ENCODE measurements at regions not wholly inside any gene's neighbourhood (a gene's known extent, or its start where the extent isn't known, plus 50 kb on each side); places are given as distances from the start of the nearest gene placed in this dataset.
"Not testable (repeated sequence)": the region's sequence is repeated elsewhere in the genome, so short reads cannot be mapped to it uniquely, and the experiment has no call there.

DNA sequence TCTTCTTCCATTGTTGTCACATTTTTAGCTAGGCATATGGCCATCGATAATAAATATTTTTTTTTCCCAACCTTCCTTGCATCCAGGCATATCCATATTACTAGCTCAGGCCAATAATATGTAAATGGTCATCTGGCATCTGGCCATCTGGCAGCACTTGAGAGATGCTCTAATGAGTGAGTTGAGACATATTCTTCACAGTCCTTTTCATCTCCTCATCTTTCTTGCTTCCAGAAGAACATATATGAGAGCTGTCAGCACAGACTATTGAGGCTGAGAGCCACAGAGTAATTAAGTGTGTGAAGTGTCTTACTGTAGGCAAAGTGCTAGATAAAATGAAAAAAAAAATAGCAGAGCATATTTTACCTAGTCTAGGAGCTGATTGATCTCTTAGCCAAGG is 628.4 kb upstream of the TMPRSS15 start:
- DNase-seq (ENCODE audit: low read depth in 2 of 3, low spot score in 2 of 3): no peak

DNA sequence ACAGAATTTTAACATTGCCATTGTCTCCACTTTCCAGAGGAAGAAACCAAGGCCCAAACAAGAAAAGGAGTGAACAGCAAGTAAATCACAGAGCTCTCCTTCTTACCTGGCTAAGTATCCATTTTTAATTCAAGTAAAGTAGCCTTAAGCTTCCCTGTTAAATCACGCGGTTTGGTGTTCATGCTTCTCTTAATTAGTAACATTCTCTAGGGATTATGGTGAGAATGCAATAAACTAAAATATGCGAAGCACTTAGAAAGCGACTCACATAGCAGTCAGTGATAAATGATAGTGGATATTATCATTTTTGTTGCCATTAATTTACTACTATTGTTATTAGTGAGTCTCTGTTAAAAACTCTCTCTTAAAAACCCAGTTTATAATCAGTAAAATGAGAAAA is 630.5 kb upstream of the TMPRSS15 start:
- no peak for DNase-seq (ENCODE audit: low read depth in 2 of 3, low spot score in 2 of 3)

DNA sequence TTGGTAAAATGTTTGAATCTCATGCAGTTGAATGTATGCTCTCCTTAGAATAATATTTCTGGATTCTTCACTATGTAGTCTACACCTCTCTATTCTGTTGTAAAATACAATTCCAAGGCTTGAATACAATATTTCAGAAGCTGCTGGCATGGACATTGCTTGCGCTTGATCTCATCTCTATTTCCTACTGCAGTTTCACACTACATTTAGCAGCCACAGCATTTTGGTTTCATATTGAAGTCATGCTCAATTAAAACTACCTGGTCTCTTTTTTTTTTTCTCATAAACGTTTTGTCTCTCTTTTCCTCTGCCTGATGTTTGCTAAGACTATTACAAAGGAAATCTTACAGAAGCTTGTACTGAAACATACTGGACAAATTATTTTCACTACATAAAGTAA is 631.0 kb upstream of the TMPRSS15 start:
- no peak for DNase-seq (ENCODE audit: low read depth in 2 of 3, low spot score in 2 of 3)

DNA sequence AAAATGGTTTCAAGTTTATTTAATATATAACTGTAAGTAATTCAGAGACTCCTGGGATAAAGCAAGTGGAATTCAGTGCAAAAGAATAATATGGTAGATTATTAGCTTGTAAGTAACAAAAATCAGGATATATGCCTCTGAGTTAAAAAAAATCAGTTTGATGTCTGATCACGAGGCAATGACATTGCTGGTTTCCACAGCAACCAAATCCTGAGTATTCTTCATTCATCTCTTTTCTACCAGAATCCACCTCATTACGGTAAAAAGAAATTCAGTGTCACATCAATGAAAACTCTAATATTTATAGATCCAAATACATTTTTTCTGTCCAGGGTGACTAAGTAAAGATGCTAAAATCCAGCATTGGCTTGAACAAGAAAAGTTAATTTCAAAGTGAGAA is 642.3 kb upstream of the TMPRSS15 start:
- DNase-seq (ENCODE audit: low read depth in 2 of 3, low spot score in 2 of 3): no peak

DNA sequence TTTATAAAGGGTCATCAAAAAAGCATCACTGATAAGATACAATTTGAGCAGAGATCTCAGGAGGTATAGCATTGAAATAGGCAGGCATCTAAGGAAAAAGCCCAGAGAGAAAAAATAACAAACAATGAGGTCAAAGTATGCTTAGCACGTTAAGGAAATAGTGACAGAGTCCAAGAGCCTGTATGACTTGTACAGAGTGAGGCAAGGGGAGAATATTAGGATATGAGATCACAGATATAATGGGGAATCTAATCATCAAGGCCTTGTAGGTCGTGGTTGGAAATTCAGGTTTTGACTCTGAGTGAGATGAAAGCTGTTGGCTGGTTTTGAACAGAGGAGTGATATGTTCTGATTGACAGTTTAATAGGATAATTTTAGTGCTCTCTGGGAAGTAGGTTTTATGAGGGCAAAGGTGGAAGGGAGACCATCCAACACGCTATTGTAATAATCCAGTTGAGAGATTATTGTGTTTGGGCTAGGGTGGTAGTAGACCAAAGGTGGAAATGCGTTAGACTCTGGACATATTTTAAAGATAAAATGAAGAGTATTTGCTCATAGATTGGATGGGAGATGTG is 644.6 kb upstream of the TMPRSS15 start:
- DNase-seq (ENCODE audit: low read depth in 2 of 3, low spot score in 2 of 3): no peak

DNA sequence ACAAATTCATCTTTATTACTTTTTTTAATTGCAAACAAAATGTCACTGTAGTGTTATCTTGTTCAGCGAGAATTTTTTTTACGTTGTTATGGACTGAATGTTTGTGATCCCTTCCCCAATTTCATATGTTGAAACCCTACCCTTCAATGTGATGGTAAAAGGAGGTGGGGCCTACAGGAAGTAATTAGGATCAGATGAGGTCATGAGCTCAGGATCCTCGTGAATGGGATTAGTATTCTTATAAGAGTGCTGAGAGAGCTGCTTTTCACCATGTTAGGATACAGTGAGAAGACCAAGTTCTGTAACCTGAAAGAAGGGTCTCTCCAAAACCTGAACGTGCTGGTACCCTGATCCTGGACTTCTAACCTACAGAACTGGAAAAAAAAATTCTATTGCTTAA is 646.0 kb upstream of the TMPRSS15 start:
- DNase-seq (ENCODE audit: low read depth in 2 of 3, low spot score in 2 of 3): no peak

DNA sequence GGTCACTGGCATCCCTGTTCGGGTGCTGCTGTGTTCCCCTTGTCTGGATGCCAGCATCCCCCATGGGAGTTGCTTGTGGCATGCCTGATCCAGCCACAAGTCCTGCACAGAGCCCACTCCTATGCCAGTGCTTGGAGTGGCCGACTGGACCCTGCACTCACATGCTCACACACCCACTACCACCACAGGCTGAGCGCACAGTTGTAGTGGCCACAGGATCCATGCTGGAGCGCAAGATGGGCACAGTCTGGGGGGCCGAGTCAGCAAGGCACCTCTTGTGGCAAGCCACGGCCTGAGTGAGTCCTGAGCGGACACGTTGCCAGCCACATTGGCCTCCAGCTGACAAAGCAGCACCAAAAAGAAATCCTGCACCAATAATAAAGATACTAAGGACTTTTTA is 661.6 kb upstream of the TMPRSS15 start:
- DNase-seq (ENCODE audit: low read depth in 2 of 3, low spot score in 2 of 3): no peak

DNA sequence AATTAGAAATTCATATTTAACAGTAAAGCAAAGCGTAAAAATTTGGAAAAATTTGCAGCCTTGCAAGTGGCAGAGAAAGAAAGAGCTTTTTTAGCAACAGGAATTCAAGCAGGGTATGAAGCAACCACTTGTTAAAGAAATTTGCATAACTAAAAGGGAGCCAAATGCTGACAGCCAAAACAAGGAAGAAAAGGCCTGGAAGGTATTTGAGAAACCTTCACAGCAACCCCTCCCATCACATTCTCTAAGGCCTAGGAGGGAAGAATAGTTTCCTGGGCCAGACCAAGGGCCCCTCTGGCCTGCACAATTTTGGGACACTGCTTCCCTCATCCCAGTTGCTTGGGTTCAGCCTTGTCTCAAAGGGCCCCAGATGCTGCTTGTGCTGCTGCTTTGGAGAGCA is 672.4 kb upstream of the TMPRSS15 start:
- DNase-seq (ENCODE audit: low read depth in 2 of 3, low spot score in 2 of 3): no peak

DNA sequence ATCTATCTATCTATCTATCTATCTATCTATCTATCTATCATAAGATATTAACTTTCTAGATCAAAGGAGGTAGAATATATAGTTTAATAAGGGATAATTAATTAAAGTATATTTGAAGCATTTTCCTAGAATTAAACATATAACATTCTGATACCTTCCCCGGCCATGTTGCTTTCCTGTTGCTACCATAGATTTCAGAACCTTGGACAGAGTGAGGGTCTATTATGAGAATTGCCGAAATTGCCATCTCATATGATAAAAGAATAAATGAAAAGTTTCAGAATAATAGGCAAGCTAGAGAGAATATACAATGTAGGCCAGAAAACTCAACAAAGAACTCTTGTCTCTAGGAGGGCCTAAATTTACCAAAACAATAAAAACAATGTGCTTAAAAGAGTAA is 706.1 kb upstream of the TMPRSS15 start:
- DNase-seq (ENCODE audit: low read depth in 2 of 3, low spot score in 2 of 3): no peak

DNA sequence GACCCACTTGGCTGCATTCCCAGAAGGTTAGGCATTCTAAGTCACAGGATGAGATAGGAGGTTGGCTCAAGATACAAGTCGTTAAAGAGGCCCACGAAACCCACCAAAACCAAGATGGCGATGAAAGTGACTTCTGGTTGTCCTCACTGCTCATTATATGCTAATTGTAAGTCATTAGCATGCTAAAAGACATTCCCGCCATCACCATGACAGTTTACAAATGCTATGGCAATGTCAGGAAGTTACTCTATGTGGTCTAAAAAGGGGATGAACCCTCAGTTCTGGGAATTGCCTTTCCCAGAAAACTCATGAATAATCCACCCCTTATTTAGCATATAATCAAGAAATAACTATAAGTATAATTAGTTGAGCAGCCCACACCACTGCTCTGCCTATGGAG is 715.7 kb upstream of the TMPRSS15 start:
- DNase-seq (ENCODE audit: low read depth in 2 of 3, low spot score in 2 of 3): not testable (repeated sequence)

DNA sequence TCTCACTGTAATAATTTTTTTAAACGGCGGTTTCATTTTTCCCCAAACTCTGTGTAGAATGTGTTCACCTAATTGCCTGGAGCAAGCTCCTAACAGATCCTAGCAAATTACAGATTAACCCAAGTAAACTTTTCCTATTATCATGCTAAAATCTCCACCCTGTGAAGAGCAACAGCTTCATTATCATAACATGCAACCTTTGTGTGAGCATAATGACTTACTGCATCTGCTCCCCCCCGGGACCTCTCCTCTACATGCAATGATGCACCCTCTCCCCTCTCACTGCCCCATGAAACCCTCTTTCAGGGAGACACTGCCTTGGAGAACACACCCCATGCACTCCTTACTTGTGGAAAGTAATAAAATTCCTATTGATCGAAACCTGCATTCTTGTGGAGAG is 717.0 kb upstream of the TMPRSS15 start:
- no peak for DNase-seq (ENCODE audit: low read depth in 2 of 3, low spot score in 2 of 3)

DNA sequence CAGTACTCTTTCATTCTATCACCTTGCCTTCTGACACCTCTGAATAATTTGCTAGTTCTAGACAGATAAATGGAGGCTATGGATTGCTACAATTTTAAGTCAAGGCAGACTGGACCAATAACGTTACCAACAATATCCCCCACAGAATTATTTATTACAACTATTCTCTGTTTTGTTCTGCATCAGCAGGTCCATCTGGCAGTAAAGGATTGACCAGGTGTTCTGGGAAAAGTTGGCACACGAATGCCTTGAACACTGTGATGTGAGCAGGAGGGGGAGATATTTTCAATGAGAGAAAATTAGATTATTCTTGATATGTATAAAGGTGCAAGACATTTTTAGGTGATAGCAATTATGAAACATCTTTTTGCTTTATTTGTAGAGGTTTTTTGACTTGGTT is 718.8 kb upstream of the TMPRSS15 start:
- DNase-seq (ENCODE audit: low read depth in 2 of 3, low spot score in 2 of 3): no peak

DNA sequence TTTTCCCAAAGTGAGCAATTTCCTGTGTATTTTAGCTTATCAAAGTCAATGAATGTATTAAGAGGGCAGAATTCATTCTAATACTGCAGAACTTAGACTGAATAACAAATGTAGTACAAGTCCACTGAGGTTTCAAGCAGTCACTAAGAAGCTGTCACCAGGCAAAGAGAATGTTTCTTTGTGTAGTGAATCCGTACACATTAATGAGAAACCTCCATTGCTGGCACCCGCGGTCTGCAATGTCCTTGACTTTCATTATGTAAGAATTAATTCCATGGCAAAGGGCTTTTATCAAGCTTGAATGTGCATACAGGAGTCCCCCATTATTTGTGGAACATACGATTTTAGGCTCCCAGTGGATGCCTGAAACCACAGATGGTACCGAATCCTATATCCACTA is 719.5 kb upstream of the TMPRSS15 start:
- no peak for DNase-seq (ENCODE audit: low read depth in 2 of 3, low spot score in 2 of 3)

DNA sequence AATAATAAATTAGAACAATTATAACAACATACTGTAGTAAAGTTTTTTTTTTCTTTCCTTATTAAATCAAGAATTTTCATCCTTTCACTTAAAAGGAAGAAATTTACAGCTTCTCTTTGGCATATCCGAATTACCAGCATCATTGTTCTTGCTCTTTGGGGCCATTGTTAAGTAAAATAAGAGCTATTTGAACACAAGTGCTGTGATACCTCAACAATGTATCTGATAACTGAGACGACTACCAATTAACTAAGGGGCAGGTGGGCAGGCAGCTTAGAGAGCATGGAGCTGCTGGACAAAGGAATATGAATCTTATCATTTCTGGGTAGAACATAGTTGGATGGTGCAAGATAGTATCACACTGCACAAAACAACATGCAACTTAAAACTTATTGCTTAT is 719.9 kb upstream of the TMPRSS15 start:
- DNase-seq (ENCODE audit: low read depth in 2 of 3, low spot score in 2 of 3): no peak

DNA sequence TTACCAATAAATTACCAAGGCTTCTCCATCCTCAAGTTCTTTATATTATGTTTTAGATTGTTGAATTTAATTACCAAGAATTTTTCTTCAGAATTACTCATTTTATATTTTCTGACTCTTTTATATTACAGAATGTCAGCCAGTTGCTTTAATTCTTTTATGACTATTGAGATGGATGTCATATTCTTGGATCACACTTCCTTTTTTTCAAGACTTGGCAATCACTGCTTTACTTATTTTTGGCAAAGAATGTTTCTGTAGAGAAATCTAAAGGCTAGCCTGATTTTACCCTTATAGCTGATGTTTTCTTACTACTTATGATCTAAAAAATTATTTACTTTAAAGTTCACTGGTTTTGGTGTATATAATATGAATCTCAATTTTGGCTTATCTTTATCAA is 721.1 kb upstream of the TMPRSS15 start:
- no peak for DNase-seq (ENCODE audit: low read depth in 2 of 3, low spot score in 2 of 3)

DNA sequence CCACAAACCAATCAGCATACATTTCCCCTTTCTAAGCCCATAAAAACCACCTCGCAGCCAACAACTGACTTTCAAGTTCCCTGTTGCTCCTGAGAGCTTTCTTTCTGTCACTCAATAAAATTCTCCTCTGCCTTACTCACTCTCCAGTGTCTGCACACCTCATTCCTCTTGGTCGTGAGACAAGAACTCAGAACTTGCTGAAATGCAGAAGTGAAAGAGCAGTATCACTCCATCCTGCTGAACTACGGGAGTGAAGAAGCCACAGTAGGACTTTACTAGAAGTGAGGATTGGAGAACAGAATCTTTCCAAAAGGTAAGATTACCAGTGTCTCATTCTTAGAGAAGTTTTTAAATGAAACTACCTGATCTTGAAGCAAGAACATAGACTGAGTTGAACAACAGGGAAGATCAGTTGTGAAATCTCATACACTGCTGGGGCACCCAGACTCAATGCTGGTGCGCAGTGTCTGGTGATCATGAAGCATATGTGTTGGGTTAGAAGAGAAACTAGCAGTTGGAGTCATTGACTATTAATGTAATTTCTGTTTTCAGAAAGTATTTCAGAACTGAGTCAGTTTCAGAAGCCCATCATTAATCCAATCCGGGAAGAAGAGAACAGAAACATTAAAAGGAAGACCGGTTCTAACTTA is 726.9 kb upstream of the TMPRSS15 start:
- no peak for DNase-seq (ENCODE audit: low read depth in 2 of 3, low spot score in 2 of 3)

DNA sequence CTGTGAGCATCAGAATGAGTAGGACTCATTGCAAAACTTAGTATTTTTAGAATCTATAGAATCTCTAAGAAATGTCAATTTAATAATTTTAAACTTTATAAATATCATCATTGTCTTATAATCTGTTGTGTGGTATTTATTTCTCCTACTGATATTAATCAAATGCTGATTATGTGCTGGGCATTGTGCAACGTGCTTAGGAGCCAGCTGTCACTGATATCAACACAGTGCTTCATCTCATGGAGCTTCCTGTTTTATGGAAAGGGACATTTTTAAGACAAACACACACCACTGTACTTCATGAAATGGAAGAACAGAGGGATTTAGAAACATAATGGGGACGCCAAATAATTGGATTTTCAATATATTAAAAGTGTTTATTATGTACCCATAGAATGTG is 737.9 kb upstream of the TMPRSS15 start:
- DNase-seq (ENCODE audit: low read depth in 2 of 3, low spot score in 2 of 3): no peak

DNA sequence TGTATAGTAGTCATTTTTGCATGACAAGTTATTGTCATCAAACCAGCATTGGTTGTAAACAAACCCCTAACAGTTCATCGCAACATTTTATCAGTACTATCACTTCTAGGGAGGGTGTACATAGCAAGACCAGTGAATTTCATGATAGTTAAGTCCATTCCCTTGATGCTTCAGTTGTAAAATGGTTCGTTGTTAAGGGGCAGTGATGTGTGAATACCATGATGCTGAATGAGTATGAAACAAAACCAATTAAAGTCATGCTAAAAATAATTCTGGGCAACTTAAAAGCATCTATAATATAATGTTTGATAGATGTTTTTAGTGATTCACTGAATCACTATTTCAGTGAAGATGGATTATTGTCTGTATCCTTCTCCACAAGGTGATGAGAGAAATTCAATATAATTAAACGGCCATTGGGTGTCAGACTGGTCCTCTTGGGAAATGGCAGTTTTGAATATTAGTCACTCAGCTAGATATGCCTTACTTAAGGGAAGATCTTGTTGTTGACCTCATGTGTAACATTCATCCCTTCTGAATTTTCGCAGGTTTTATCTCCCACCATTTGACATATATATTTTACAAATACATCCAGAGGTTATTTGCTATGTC is 742.2 kb upstream of the TMPRSS15 start:
- no peak for DNase-seq (ENCODE audit: low read depth in 2 of 3, low spot score in 2 of 3)

DNA sequence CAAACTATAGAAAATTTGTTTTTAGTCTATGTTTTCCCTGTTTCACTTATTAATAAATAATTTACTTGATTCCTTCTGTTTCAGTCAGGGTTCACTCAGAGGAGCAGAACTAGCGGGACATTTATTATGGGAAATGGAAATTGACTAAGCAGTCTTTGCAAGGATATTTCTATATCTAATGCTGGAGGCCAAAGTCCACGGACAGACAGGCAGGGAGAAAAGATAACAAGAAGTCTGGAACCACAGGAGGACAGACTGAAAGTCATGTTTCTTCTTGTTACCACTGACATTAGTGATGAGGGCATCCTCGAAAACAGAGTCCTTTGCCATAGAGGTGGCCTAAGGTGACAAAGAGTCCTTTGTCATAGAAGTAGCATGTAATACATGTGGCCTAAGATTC is 744.5 kb upstream of the TMPRSS15 start:
- DNase-seq (ENCODE audit: low read depth in 2 of 3, low spot score in 2 of 3): no peak

DNA sequence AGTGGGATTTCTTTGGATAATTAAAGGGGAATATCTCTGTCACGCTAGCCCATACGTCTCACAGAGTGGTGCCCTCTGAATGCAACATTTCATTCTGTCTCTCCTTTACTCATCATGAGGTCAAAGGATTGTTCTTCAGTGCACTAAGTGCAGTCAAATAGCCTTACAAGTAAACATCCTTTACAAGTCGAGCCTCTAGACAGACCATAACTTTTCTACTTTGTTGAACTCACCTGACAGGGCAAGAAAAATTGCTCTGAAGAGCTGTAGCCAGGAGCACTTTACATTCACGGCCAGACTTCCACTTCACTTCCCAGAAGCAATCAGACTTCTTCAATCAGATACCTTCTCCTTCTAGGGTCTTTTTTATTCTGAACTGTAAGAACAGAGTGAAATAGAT is 768.0 kb upstream of the TMPRSS15 start:
- no peak for DNase-seq (ENCODE audit: low read depth in 2 of 3, low spot score in 2 of 3)

DNA sequence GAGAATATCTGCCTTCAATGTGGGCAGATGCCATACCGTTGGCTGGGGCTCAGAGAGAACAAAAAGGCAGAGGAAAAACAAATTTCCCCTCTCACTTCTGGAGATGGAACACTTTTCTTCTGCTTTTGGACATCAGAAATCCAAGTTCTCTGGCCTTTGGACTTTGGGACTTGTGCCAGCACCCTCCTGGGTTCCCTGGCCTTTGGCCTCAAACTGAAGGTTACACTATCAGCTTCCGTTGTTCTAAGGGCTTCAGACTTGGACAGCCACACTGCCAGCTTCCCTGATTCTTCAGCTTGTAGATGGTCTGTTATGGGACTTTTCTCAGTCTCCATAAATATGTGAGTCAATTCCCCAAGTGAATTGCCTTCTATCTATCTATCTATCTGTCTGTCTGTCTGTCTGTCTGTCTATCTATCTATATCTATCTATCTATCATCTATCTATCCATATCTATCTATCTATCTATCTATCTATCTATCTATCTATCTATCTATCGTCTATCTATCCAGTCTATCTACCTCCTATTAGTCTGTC is 778.1 kb upstream of the TMPRSS15 start:
- DNase-seq (ENCODE audit: low read depth in 2 of 3, low spot score in 2 of 3): no peak

DNA sequence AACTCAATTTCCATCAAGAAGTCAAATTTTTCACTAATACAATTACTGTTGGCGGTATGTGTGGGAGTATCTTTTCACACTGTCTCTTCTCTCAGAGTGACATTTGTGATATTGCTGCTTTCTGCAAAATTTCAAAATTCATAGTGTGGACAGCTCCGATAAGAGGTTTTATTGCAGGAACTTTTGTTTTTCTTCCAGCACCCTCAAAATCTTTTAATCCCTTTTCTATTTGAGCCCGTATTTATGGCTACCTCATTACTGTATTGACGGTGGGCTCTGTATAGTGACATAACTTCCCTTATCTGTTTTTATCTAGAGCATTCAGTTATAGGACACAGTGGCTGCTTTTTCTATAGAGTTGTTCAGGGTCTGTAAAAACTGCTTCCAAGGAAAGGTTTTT is 794.4 kb upstream of the TMPRSS15 start:
- peak in 1 of 3 donors; percentile 3 for DNase-seq (ENCODE audit: low read depth in 2 of 3, low spot score in 2 of 3)
